Activated T-helper 17 cell treated with anti-CD3 and anti-CD28 coated beads, Interleukin-2, amount 50 U/mL, for 72 hours (primary cell): ENCODE measurements at regions not wholly inside any gene's neighbourhood (a gene's known extent, or its start where the extent isn't known, plus 50 kb on each side); places are given as distances from the start of the nearest gene placed in this dataset.

Experiments
- ATAC-seq: fragments of 150-1000 bp; cut with Tn5 transposase; replicated peaks from 2 replicates; pipeline ENCODE4 v1.10.0; 2021; ENCODE audit warnings: mild to moderate bottlenecking, moderate library complexity
- H3K27ac Mint-ChIP-seq: one replicate; pipeline ENCODE4 v1.8.0; 2022; ENCODE audit warnings: mixed read lengths
- H3K27me3 Mint-ChIP-seq: one replicate; pipeline ENCODE4 v1.8.0; 2022; ENCODE audit warnings: mixed read lengths
- H3K36me3 Mint-ChIP-seq: one replicate; pipeline ENCODE4 v1.8.0; 2022; ENCODE audit warnings: low read depth, mild to moderate bottlenecking, mixed read lengths
- H3K4me1 Mint-ChIP-seq: one replicate; pipeline ENCODE4 v1.8.0; 2022; ENCODE audit warnings: mixed read lengths
- H3K4me3 Mint-ChIP-seq: one replicate; pipeline ENCODE4 v1.8.0; 2022; ENCODE audit warnings: mild to moderate bottlenecking, mixed read lengths
- H3K9me3 Mint-ChIP-seq: one replicate; pipeline ENCODE4 v1.8.0; 2022; ENCODE audit warnings: mixed read lengths

GRCh38 chr14:95394297-95395097, 74.8 kb upstream of the CLMN start:
- peaks cover 9% of the 10 kb centered on the region for H3K27me3 Mint-ChIP-seq
- no peak for ATAC-seq

GRCh38 chr14:95392841-95393240, 73.1 kb upstream of the CLMN start:
- H3K27me3 Mint-ChIP-seq = peaks cover 15% of the 10 kb centered on the region
- H3K4me3 Mint-ChIP-seq = no peak overlapping the region
- no peaks in the 10 kb centered on the region for H3K4me1 Mint-ChIP-seq
- H3K36me3 Mint-ChIP-seq = no peaks in the 10 kb centered on the region
- peaks cover 9% of the 10 kb centered on the region for H3K9me3 Mint-ChIP-seq
- no peak for ATAC-seq
- H3K27ac Mint-ChIP-seq = no peak overlapping the region

More at GRCh38 chr14:95394297-95395097, 74.8 kb upstream of the CLMN start:
- H3K9me3 Mint-ChIP-seq = peaks cover 9% of the 10 kb centered on the region
- H3K36me3 Mint-ChIP-seq = no peaks in the 10 kb centered on the region
- no peaks in the 10 kb centered on the region for H3K4me1 Mint-ChIP-seq
- no peak overlapping the region for H3K27ac Mint-ChIP-seq
- no peak overlapping the region for H3K4me3 Mint-ChIP-seq

GRCh38 chr14:95391331-95391730, 71.6 kb upstream of the CLMN start:
- H3K4me1 Mint-ChIP-seq = no peaks in the 10 kb centered on the region
- no peaks in the 10 kb centered on the region for H3K36me3 Mint-ChIP-seq
- no peak for ATAC-seq
- peaks cover 9% of the 10 kb centered on the region for H3K9me3 Mint-ChIP-seq
- H3K4me3 Mint-ChIP-seq = no peak overlapping the region
- H3K27ac Mint-ChIP-seq = no peak overlapping the region
- H3K27me3 Mint-ChIP-seq = peaks cover 23% of the 10 kb centered on the region

GRCh38 chr14:95389471-95390011, 69.8 kb upstream of the CLMN start:
- H3K4me3 Mint-ChIP-seq = no peak overlapping the region
- H3K27me3 Mint-ChIP-seq = peaks cover 31% of the 10 kb centered on the region
- no peaks in the 10 kb centered on the region for H3K36me3 Mint-ChIP-seq
- H3K4me1 Mint-ChIP-seq = no peaks in the 10 kb centered on the region
- no peak for ATAC-seq
- no peak overlapping the region for H3K27ac Mint-ChIP-seq
- H3K9me3 Mint-ChIP-seq = peaks cover 9% of the 10 kb centered on the region

- Mint-ChIP-seq H3K9me3 (peaks cover 3% of the 10 kb centered on the region), H3K27ac (no peak overlapping the region), H3K4me1 (no peaks in the 10 kb centered on the region), H3K27me3 (peaks cover 28% of the 10 kb centered on the region), H3K4me3 (no peak overlapping the region), H3K36me3 (no peaks in the 10 kb centered on the region)
- no peak for ATAC-seq
These were observed 69.0 kb upstream of the CLMN start for GRCh38 chr14:95388699-95389098.

- no peak overlapping the region for H3K4me3 Mint-ChIP-seq
- H3K36me3 Mint-ChIP-seq = no peaks in the 10 kb centered on the region
- no peaks in the 10 kb centered on the region for H3K4me1 Mint-ChIP-seq
- peaks cover 3% of the 10 kb centered on the region for H3K9me3 Mint-ChIP-seq
- H3K27ac Mint-ChIP-seq = no peak overlapping the region
- peaks cover 28% of the 10 kb centered on the region for H3K27me3 Mint-ChIP-seq
- ATAC-seq = no peak
These were observed 68.2 kb upstream of the CLMN start for GRCh38 chr14:95387826-95388445.

- no peak for ATAC-seq
- H3K4me1 Mint-ChIP-seq = no peaks in the 10 kb centered on the region
These were observed 66.9 kb upstream of the CLMN start for GRCh38 chr14:95386536-95387095.

GRCh38 chr14:95385701-95386100, 66.0 kb upstream of the CLMN start:
- Mint-ChIP-seq H3K9me3 (no peaks in the 10 kb centered on the region), H3K4me3 (no peak overlapping the region), H3K4me1 (no peaks in the 10 kb centered on the region), H3K27me3 (peaks cover 31% of the 10 kb centered on the region), H3K36me3 (no peaks in the 10 kb centered on the region), H3K27ac (no peak overlapping the region)
- ATAC-seq = no peak

More at GRCh38 chr14:95386536-95387095, 66.9 kb upstream of the CLMN start:
- Mint-ChIP-seq H3K27me3 (peaks cover 32% of the 10 kb centered on the region), H3K4me3 (no peak overlapping the region), H3K36me3 (no peaks in the 10 kb centered on the region), H3K9me3 (peaks cover 3% of the 10 kb centered on the region), H3K27ac (no peak overlapping the region)

GRCh38 chr14:95382747-95383146, 63.0 kb upstream of the CLMN start:
- peaks cover 9% of the 10 kb centered on the region for H3K9me3 Mint-ChIP-seq
- no peak overlapping the region for H3K27ac Mint-ChIP-seq
- H3K4me1 Mint-ChIP-seq = no peaks in the 10 kb centered on the region
- no peak for ATAC-seq
- H3K4me3 Mint-ChIP-seq = no peak overlapping the region
- H3K36me3 Mint-ChIP-seq = no peaks in the 10 kb centered on the region
- H3K27me3 Mint-ChIP-seq = peaks cover 29% of the 10 kb centered on the region

GRCh38 chr14:95381726-95382125, 62.0 kb upstream of the CLMN start:
- ATAC-seq = no peak
- Mint-ChIP-seq H3K27ac (no peak overlapping the region), H3K4me1 (no peaks in the 10 kb centered on the region), H3K4me3 (no peak overlapping the region), H3K27me3 (peaks cover 25% of the 10 kb centered on the region), H3K9me3 (peaks cover 9% of the 10 kb centered on the region), H3K36me3 (no peaks in the 10 kb centered on the region)

- H3K4me3 Mint-ChIP-seq = no peak overlapping the region
These were observed 60.8 kb upstream of the CLMN start for GRCh38 chr14:95380350-95381042.

GRCh38 chr14:95379634-95380033, 59.9 kb upstream of the CLMN start:
- Mint-ChIP-seq H3K9me3 (peaks cover 9% of the 10 kb centered on the region), H3K4me1 (no peaks in the 10 kb centered on the region), H3K27ac (no peak overlapping the region), H3K27me3 (peaks cover 29% of the 10 kb centered on the region), H3K36me3 (no peaks in the 10 kb centered on the region), H3K4me3 (no peak overlapping the region)
- no peak for ATAC-seq

More at GRCh38 chr14:95380350-95381042, 60.8 kb upstream of the CLMN start:
- H3K27ac Mint-ChIP-seq = no peak overlapping the region
- peaks cover 9% of the 10 kb centered on the region for H3K9me3 Mint-ChIP-seq
- H3K27me3 Mint-ChIP-seq = peaks cover 29% of the 10 kb centered on the region
- no peaks in the 10 kb centered on the region for H3K36me3 Mint-ChIP-seq
- no peak for ATAC-seq
- H3K4me1 Mint-ChIP-seq = no peaks in the 10 kb centered on the region

GRCh38 chr14:95375539-95376109, 55.9 kb upstream of the CLMN start:
- Mint-ChIP-seq H3K27me3 (peaks cover 22% of the 10 kb centered on the region), H3K4me1 (no peaks in the 10 kb centered on the region), H3K27ac (no peak overlapping the region), H3K9me3 (peaks cover 9% of the 10 kb centered on the region), H3K4me3 (no peak overlapping the region), H3K36me3 (no peaks in the 10 kb centered on the region)
- no peak for ATAC-seq
